ENCODE measurements at regions not wholly inside any gene's neighbourhood (a gene's known extent, or its start where the extent isn't known, plus 50 kb on each side); places are given as distances from the start of the nearest gene placed in this dataset.

DNA sequence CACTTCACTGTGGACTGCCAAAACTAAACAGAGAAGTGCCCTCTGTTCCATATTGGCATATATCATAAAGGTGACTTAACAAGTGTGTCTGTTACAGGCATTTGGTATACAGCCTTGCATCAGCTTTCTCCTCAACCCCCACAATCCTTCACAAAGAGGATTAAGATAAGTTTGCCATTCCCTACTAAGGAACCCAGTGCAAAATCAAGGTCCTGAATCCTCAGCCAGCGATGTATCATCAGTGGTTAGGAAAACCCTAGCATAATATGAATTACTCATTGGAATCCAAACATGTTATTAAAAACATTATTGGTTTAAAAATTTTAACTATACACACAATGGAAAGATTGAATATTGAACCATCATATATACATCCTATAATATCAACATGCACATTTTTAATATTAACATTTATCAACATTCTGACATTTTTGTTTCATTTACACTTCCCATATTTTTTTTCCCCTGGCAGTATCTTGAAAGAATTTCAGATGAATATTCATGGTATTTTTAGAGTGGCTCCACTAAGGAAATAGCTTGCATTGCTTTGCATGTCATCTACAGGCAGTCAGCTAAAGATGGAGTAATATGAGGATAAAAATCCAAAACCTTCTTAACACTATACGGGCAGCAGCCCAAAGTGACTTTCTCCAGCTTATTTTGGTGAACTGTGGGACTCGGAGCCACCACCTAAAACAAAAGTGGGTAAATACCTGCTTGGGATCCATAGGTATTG lies 215.6 kb upstream of the CHRM2 start:
- TF ChIP-seq, protein P1, sequence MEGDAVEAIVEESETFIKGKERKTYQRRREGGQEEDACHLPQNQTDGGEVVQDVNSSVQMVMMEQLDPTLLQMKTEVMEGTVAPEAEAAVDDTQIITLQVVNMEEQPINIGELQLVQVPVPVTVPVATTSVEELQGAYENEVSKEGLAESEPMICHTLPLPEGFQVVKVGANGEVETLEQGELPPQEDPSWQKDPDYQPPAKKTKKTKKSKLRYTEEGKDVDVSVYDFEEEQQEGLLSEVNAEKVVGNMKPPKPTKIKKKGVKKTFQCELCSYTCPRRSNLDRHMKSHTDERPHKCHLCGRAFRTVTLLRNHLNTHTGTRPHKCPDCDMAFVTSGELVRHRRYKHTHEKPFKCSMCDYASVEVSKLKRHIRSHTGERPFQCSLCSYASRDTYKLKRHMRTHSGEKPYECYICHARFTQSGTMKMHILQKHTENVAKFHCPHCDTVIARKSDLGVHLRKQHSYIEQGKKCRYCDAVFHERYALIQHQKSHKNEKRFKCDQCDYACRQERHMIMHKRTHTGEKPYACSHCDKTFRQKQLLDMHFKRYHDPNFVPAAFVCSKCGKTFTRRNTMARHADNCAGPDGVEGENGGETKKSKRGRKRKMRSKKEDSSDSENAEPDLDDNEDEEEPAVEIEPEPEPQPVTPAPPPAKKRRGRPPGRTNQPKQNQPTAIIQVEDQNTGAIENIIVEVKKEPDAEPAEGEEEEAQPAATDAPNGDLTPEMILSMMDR (IDR thresholded peaks at IDR 0.05) = no peak
- TF ChIP-seq POLR2A (IDR thresholded peaks at IDR 0.05) = no peak
- TF ChIP-seq POLR2AphosphoS5 (IDR thresholded peaks at IDR 0.05) = no peak
- 95% methylated on average over 3 of the region's 3 CpGs for WGBS
- DNase-seq (ENCODE audit: low spot score) = no peak
- Histone ChIP-seq H3K4me1 (replicated peaks) (no peaks in the 10 kb centered on the region), H3K4me3 (no peak overlapping the region), H3K9me3 (no peaks in the 10 kb centered on the region), H3K27ac (no peak overlapping the region), H3K27me3 (replicated peaks; ENCODE audit: insufficient read depth) (no peaks in the 10 kb centered on the region), H3K36me3 (no peaks in the 10 kb centered on the region)
- intact Hi-C loops (cut with DNase I) = no loop called here

DNA sequence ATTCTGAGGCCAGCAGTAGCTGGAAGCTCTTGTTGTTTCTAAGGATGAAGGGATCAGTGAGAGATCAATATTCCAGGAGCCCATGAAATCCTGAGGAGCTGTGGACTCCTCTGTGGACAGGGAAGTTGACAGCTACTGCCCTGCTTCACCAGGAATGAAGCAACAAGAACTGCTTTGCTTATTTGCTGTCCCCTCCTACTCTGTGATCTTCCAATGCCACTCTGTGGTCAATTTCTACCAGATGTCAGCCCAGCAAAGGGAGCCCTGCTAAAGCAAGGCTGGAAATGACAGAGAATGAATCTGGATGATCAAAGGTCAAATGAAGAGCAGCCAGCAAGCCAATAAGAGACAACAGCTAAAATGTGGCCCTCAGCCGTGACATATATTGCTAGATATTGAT lies 227.5 kb upstream of the CHRM2 start:
- H3K9me3 ChIP-seq = no peaks in the 10 kb centered on the region
- H3K27ac ChIP-seq = no peak overlapping the region
- TF ChIP-seq, protein P1 (IDR thresholded peaks at IDR 0.05) = no peak
- TF ChIP-seq POLR2AphosphoS5 (IDR thresholded peaks at IDR 0.05) (no peak), POLR2A (IDR thresholded peaks at IDR 0.05) (no peak)
- H3K4me3 ChIP-seq = no peak overlapping the region
- H3K36me3 ChIP-seq = no peaks in the 10 kb centered on the region
- no peak for DNase-seq (ENCODE audit: low spot score)
- 74% methylated on average over 1 of the region's 1 CpG for WGBS
- intact Hi-C loops (cut with DNase I) = no loop called here
- no peaks in the 10 kb centered on the region for H3K27me3 ChIP-seq (replicated peaks; ENCODE audit: insufficient read depth)
- H3K4me1 ChIP-seq (replicated peaks) = no peaks in the 10 kb centered on the region

DNA sequence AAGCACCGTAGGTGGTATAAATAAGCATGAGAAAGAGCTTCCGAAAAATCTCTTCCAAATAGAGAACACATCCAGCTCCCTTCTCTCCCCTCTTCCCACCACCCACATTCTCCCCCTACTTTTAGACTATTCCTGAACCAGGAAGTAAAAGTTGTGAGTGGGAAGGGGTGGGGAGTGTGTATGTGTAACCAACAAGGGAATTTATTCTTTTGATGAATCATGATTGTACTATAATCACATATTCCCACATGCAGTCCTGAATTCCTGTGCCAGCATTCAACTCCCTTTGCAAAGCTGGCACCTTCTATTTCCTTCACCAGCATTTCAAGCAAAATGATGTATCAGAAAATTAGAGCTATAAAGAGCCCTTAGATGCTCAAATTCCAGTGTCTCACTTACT lies 230.6 kb upstream of the CHRM2 start:
- H3K4me1 ChIP-seq (replicated peaks) = no peaks in the 10 kb centered on the region
- no peaks in the 10 kb centered on the region for H3K27me3 ChIP-seq (replicated peaks; ENCODE audit: insufficient read depth)
- no peak for DNase-seq (ENCODE audit: low spot score)
- H3K4me3 ChIP-seq = no peak overlapping the region
- intact Hi-C loops (cut with DNase I) = no loop called here
- no peak overlapping the region for H3K27ac ChIP-seq
- WGBS = 70% methylated on average over 2 of the region's 2 CpGs
- H3K36me3 ChIP-seq = no peaks in the 10 kb centered on the region
- TF ChIP-seq POLR2A (IDR thresholded peaks at IDR 0.05) (no peak), POLR2AphosphoS5 (IDR thresholded peaks at IDR 0.05) (no peak)
- TF ChIP-seq, protein P1 (IDR thresholded peaks at IDR 0.05) = no peak
- H3K9me3 ChIP-seq = no peaks in the 10 kb centered on the region

DNA sequence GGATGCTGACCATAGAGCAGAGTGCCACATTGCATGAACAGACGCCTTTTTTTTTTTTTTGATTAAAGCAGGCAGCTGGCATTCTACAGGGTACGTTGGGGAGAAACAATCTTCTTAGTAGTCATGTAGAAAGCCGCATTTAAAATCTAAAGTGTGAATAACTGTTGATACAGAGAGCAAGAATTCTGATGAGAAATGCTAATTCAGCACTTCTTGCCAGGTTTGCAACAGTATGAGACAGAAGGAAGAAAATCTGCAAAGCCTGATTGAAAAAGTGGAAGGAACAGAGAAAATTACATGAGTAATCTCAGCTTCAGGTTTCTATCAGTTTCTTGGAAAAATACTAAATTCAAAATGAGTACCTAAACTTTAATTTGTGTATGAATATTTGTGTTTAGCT lies 232.7 kb upstream of the CHRM2 start:
- Histone ChIP-seq H3K27ac (no peak overlapping the region), H3K36me3 (no peaks in the 10 kb centered on the region), H3K9me3 (no peaks in the 10 kb centered on the region), H3K4me3 (no peak overlapping the region), H3K4me1 (replicated peaks) (no peaks in the 10 kb centered on the region), H3K27me3 (replicated peaks; ENCODE audit: insufficient read depth) (no peaks in the 10 kb centered on the region)
- 63% methylated on average over 3 of the region's 3 CpGs for WGBS
- intact Hi-C loops (cut with DNase I) = no loop called here
- no peak for DNase-seq (ENCODE audit: low spot score)
- no peak for TF ChIP-seq POLR2A (IDR thresholded peaks at IDR 0.05)

DNA sequence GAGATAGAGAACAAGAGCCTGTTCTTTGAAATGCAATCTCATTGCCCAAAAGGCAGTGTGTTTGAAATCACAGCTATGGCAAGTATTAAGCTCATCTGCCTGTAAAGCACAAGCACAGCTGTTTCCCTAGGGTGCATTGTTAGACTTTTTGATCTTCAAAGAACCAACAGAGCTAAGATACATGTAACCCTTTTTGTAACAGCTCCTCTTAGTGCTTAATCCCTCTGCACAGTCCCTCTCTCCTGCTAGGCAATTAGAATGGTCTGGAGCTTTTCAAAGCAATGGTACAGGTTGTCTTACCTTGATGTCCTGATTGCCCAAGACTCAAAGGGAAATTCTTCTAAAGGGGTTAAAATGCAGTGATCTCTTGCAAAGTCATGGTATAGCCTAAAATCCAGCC lies 249.6 kb upstream of the CHRM2 start:
- no peaks in the 10 kb centered on the region for H3K9me3 ChIP-seq
- no peaks in the 10 kb centered on the region for H3K4me1 ChIP-seq (replicated peaks)
- no peak for TF ChIP-seq POLR2A (IDR thresholded peaks at IDR 0.05)
- TF ChIP-seq POLR2AphosphoS5 (IDR thresholded peaks at IDR 0.05) = no peak
- no peaks in the 10 kb centered on the region for H3K27me3 ChIP-seq (replicated peaks; ENCODE audit: insufficient read depth)
- no peak for DNase-seq (ENCODE audit: low spot score)
- H3K4me3 ChIP-seq = no peak overlapping the region
- intact Hi-C loops (cut with DNase I) = no loop called here
- no peaks in the 10 kb centered on the region for H3K36me3 ChIP-seq
- H3K27ac ChIP-seq = no peak overlapping the region

DNA sequence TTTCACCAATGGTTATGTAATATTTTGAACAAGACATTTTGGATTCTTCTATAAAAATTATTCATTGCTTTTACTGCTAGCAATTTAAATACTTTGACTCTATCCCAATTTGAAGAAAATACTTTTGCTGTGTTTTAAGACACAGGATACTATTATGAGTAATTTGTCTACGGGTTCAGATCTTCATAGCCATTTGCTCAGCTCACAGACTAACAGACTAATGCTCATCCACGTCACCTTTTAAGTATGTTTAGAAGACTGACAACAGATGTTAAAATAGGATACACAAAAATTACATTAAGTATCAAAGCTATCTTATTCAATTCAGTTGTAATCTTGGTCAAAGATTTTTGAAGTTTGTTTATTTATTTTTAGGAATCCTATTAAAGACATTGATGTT lies 251.3 kb upstream of the CHRM2 start:
- 62% methylated on average over 2 of the region's 2 CpGs for WGBS
- no peak overlapping the region for H3K4me3 ChIP-seq
- TF ChIP-seq POLR2AphosphoS5 (IDR thresholded peaks at IDR 0.05) (no peak), POLR2A (IDR thresholded peaks at IDR 0.05) (no peak)
- TF ChIP-seq, protein P1 (IDR thresholded peaks at IDR 0.05) = no peak
- DNase-seq (ENCODE audit: low spot score) = no peak
- H3K4me1 ChIP-seq (replicated peaks) = no peaks in the 10 kb centered on the region
- no peak overlapping the region for H3K27ac ChIP-seq
- intact Hi-C loops (cut with DNase I) = no loop called here
- no peaks in the 10 kb centered on the region for H3K36me3 ChIP-seq
- H3K9me3 ChIP-seq = no peaks in the 10 kb centered on the region
- H3K27me3 ChIP-seq (replicated peaks; ENCODE audit: insufficient read depth) = no peaks in the 10 kb centered on the region

Measured in prostate gland (tissue), 2 donors.